NCI-H510A treated with DMSO at 0.1 percent for 48 hours (cell line): ENCODE measurements at regions not wholly inside any gene's neighbourhood (a gene's known extent, or its start where the extent isn't known, plus 50 kb on each side); places are given as distances from the start of the nearest gene placed in this dataset.

Experiments
- DNase-seq: peaks from one replicate; lab custom pipeline; 2025; lab: John Stamatoyannopoulos, UW

- DNase-seq, result no peak
Observed at GRCh38 chr5:82358457-82358856, 80.3 kb upstream of the RPS23 start.

- DNase-seq, result no peak
Observed at GRCh38 chr5:82356808-82357671, 78.9 kb upstream of the RPS23 start.

GRCh38 chr5:82356021-82356420 lies 77.9 kb upstream of the RPS23 start:
- no peak for DNase-seq

GRCh38 chr5:82355496-82355895 lies 77.3 kb upstream of the RPS23 start:
- no peak for DNase-seq

- DNase-seq, result no peak
Observed at GRCh38 chr5:82355053-82355452, 76.9 kb upstream of the RPS23 start.

GRCh38 chr5:82354543-82354942 lies 76.4 kb upstream of the RPS23 start:
- no peak for DNase-seq

GRCh38 chr5:82353522-82353921 lies 75.4 kb upstream of the RPS23 start:
- DNase-seq, result no peak

- no peak for DNase-seq
Observed at GRCh38 chr5:82352146-82352791, 74.1 kb upstream of the RPS23 start.

GRCh38 chr5:82351754-82352145 lies 73.6 kb upstream of the RPS23 start:
- peak; percentile 60 for DNase-seq

- DNase-seq, result no peak
Observed at GRCh38 chr5:82351297-82351696, 73.1 kb upstream of the RPS23 start.

GRCh38 chr5:82349652-82350051 lies 71.5 kb upstream of the RPS23 start:
- no peak for DNase-seq

- DNase-seq, result no peak
Observed at GRCh38 chr5:82348784-82349425, 70.8 kb upstream of the RPS23 start.

GRCh38 chr5:82347201-82347865 lies 69.2 kb upstream of the RPS23 start:
- peak; percentile 28 for DNase-seq

GRCh38 chr5:82346399-82347165 lies 68.4 kb upstream of the RPS23 start:
- DNase-seq, result peak; percentile 2

GRCh38 chr5:82345108-82345507 lies 67.0 kb upstream of the RPS23 start:
- DNase-seq, result no peak

- DNase-seq, result no peak
Observed at GRCh38 chr5:82341325-82341724, 63.2 kb upstream of the RPS23 start.

GRCh38 chr5:82340799-82341198 lies 62.6 kb upstream of the RPS23 start:
- no peak for DNase-seq

GRCh38 chr5:82339792-82340191 lies 61.6 kb upstream of the RPS23 start:
- no peak for DNase-seq

GRCh38 chr5:82338771-82339373 lies 60.7 kb upstream of the RPS23 start:
- no peak for DNase-seq

GRCh38 chr5:82336959-82337351 lies 58.8 kb upstream of the RPS23 start:
- no peak for DNase-seq

- DNase-seq, result no peak
Observed at GRCh38 chr5:82336226-82336958, 58.2 kb upstream of the RPS23 start.
